ENCODE measurements at regions not wholly inside any gene's neighbourhood (a gene's known extent, or its start where the extent isn't known, plus 50 kb on each side); places are given as distances from the start of the nearest gene placed in this dataset.

GRCh38 chr5:4995014-4995413 lies 145.1 kb upstream of the ADAMTS16 start:
- no peak for DNase-seq (ENCODE audit: low read depth in 2 of 3, low spot score in 2 of 3)

DNA sequence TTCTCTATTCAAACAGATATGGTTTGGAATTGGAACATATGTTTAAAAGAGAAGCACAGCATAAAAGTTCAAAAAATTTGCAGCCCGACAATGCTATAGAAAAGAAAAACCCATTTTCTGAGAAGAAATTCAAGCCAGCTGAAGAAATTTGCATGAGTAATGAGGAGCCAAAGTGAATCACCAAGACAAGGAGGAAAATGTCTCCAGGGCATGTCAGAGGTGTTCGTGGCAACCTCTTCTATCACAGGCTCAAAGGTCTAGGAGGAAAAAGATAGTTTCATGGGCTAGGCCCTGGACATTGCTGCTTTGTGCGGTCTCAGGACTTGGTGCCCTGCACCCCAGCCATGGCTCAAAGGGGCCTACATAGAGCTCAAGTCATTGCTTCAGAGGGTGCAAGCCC lies 134.8 kb upstream of the ADAMTS16 start:
- DNase-seq (ENCODE audit: low read depth in 2 of 3, low spot score in 2 of 3): no peak

DNA sequence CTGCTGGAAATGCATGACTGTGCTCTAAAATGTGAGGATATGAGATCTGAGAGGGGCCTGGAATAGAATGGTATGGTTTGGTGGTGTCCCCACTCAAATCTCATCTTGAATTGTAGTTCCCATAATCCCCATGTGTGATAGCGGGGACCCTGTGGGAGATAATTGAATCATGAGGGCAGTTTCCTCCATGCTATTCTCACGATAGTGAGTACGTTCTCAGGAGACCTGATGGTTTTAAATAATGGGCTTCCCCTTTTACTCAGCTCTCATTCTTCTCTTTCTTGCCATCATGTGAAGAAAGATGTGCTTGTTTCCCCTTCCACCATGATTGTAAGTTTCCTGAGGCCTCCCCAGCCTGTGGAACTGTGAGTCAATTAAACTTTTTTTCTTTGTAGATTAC lies 133.6 kb upstream of the ADAMTS16 start:
- no peak for DNase-seq (ENCODE audit: low read depth in 2 of 3, low spot score in 2 of 3)

- DNase-seq (ENCODE audit: low read depth in 2 of 3, low spot score in 2 of 3): no peak
Measured at GRCh38 chr5:5009240-5009639, 130.9 kb upstream of the ADAMTS16 start.

GRCh38 chr5:5011151-5011550 lies 129.0 kb upstream of the ADAMTS16 start:
- no peak for DNase-seq (ENCODE audit: low read depth in 2 of 3, low spot score in 2 of 3)

- no peak for DNase-seq (ENCODE audit: low read depth in 2 of 3, low spot score in 2 of 3)
Measured at GRCh38 chr5:5014586-5015235, 125.4 kb upstream of the ADAMTS16 start.

DNA sequence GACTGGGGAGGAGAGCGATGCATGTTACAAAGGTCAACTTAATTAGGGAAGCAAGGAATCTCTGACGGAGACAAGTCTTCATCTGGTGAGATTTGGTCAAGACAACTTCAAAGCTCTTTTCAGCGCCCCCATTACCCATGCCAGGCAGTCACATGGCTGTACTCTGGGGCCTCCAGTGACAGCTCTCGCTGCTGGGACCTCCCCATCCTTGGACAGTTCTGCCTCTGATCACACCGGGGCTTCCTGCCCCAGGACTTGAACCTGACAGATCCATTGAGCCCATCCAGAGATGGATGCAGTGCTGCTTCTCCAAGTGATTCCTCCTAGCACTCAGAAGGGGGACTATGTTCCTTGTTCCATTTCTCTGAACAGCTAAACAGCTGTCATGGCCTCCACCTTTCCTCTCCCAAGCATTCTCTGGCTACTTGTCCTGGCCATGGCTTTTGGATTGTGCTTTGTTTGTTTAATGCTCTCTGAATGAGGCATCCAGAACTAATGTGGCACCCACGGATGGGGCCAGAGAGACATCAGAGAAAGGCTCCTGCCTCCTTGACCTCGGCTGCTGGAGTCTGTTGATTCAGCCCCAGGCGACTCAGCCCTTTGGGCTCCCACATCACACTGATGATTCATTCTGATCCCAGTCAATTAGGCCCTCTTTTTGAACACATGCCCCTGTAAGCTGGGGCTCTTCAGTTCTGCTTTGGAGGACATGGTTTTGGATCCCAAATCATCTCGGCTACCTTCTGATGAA lies 122.1 kb upstream of the ADAMTS16 start:
- DNase-seq (ENCODE audit: low read depth in 2 of 3, low spot score in 2 of 3): no peak

DNA sequence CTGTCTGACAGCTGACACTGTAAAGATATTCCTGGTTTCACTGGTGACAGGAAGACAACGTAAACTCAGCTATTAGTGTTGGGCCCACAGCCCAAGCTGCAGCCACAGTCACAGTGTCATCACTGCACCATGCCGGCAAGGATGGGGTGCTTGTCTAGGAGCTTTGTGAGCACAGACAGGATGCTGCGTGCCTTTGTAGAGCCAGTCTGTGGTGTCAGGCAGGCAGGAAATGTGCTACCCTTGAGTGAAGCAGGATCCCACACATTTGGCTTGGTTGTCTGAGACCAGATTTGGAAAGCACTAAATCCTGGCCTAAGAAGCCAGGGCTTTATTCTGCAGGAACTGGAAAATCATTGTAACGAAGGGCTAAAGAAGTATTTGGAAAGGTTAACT lies 121.6 kb upstream of the ADAMTS16 start:
- DNase-seq (ENCODE audit: low read depth in 2 of 3, low spot score in 2 of 3): no peak

- no peak for DNase-seq (ENCODE audit: low read depth in 2 of 3, low spot score in 2 of 3)
Measured at GRCh38 chr5:5021436-5021835, 118.7 kb upstream of the ADAMTS16 start.

DNA sequence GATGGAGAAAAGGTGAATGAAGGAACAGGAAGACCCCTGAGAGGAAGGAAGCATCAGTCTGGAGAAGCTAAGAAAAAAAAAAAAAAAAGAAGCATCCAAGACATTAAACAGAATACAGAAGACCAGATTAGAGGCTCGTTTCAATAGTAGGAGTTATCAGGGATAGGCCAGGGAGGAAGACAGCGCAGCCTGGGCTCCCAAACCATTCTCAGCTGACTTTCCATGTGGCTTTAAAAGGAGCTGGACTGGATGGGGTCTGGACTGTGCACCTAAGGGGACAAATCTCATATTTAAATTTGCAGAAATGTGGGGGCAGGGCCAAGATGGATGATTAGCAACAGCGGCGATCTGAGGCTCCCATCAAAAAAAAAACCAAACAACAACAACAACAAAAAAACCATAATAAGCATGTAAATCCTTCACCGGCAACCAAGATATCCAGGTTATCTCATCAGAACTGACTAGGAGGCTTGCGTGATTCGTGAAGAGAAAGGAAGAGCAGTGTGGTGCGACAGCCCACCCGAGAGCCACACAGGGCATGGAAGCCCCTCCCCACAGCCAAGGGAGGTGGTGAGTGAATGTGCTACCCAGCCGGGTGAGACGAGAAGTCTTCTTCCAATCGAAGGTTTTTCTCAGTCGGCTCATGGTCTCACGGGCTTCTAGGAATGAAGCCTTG lies 114.9 kb upstream of the ADAMTS16 start:
- no peak for DNase-seq (ENCODE audit: low read depth in 2 of 3, low spot score in 2 of 3)

DNA sequence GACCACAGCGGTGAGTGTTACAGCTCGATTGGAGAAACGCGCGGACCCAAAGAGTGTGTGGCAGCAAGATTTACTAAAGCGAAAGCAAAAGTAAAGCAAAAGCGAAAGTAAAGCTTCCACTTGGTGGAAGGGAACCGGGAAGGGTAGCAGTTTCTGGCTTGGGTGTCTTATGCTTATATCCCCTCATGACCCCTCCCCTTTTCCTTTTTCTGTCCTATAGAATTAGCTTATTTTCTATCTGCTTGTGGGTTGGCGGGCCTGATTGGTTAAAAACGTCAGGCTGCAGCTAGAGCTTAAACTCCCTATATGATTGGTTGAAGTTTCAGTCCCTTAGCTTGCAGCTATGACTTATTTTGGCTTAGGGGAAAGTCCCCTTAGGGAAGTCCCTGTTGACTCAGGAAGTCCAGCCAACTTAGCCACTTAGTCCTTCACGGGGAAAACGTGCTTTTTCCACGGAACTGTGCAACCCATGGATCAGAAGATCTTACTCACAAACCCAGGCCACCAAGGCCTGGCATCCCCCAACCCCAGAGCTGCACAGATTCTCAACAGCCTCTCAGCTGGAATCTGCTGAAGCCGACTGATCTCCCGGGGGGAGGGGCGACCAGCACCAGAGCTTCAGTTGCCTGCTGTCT lies 114.2 kb upstream of the ADAMTS16 start:
- DNase-seq (ENCODE audit: low read depth in 2 of 3, low spot score in 2 of 3): no peak

DNA sequence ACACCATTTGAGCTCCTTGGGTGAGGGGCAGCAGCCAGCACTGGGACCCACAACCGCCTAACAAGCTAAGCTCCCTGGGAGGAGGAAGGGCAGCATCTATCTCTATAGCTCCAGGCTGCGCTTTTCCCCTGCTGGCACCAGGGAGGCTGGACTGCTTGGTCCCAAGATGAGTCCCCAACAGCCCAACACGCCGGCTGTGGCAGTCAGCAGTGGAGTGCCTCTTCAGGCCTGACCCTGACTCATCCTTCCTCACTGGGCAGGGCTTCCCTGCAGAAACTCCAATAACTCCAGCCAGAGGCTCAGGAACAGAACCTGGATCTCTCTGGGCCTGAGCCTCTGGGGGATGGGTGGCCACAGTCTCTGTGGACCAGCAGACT lies 113.7 kb upstream of the ADAMTS16 start:
- no peak for DNase-seq (ENCODE audit: low read depth in 2 of 3, low spot score in 2 of 3)

GRCh38 chr5:5031665-5032064 lies 108.5 kb upstream of the ADAMTS16 start:
- no peak for DNase-seq (ENCODE audit: low read depth in 2 of 3, low spot score in 2 of 3)

- no peak for DNase-seq (ENCODE audit: low read depth in 2 of 3, low spot score in 2 of 3)
Measured at GRCh38 chr5:5037674-5038073, 102.5 kb upstream of the ADAMTS16 start.

- DNase-seq (ENCODE audit: low read depth in 2 of 3, low spot score in 2 of 3): no peak
Measured at GRCh38 chr5:5039918-5040317, 100.2 kb upstream of the ADAMTS16 start.

DNA sequence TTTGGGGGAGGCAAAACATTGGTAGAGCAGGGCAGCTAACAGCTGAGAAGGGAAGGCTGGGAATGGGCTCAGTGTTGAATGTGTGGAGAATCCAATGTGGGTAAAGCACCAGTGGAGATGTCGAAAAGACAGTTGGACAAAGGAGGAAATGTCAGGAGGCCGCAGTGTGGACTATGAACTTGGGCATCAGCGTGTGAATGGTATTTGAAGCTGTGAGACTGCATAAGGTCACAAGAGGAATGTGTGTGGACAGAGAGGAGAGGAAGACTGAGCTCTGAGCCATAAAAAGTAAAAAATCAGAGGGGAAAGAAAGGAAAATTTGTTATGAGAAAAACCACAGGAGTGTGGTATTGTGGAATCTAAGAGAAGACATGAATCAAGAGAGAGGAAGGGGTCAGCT lies 99.4 kb upstream of the ADAMTS16 start:
- no peak for DNase-seq (ENCODE audit: low read depth in 2 of 3, low spot score in 2 of 3)

GRCh38 chr5:5042806-5043205 lies 97.3 kb upstream of the ADAMTS16 start:
- no peak for DNase-seq (ENCODE audit: low read depth in 2 of 3, low spot score in 2 of 3)

DNA sequence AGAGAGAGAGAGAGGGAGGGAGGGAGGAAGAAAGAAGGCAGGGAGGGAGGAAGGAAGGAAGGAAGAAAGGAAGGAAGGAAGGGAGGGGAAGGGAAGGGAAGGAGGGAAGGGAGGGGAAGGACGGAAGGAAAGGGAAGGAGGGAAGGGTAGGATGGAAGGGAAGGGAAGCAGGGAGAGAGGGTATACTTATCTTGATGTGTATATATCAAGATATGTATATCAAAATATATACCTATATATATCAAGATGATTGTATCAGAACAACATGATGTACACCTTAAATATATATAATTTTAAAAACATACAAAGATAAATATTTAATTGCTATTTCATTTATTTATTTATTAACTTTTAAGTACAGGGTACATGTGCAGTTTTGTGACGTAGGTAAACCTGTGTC lies 96.8 kb upstream of the ADAMTS16 start:
- DNase-seq (ENCODE audit: low read depth in 2 of 3, low spot score in 2 of 3): no peak

DNA sequence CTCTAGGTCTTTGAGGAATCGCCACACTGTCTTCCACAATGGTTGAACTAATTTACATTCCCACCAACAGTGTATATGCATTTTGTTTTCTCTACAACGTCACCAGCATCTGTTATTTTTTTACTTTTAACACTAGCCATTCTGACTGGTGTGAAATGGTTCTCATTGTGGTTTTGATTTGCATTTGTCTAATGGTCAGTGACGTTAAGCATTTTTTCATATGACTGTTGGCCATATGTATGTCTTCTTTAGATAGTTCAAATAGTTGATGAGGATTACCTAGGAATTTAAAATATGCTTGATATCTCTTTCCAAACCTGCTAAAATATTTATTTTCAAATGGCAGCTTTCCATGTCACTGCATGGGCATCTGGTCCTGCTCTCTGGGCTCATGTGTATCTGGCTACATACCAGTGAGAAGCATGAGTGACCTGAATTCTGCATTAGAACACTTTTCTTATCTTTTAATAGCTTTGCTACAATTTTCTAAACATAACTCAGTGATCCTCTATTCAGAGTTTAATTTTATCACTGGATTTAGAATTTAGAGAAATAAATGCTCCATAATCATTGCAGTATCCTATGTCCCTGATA lies 95.8 kb upstream of the ADAMTS16 start:
- no peak for DNase-seq (ENCODE audit: low read depth in 2 of 3, low spot score in 2 of 3)

DNA sequence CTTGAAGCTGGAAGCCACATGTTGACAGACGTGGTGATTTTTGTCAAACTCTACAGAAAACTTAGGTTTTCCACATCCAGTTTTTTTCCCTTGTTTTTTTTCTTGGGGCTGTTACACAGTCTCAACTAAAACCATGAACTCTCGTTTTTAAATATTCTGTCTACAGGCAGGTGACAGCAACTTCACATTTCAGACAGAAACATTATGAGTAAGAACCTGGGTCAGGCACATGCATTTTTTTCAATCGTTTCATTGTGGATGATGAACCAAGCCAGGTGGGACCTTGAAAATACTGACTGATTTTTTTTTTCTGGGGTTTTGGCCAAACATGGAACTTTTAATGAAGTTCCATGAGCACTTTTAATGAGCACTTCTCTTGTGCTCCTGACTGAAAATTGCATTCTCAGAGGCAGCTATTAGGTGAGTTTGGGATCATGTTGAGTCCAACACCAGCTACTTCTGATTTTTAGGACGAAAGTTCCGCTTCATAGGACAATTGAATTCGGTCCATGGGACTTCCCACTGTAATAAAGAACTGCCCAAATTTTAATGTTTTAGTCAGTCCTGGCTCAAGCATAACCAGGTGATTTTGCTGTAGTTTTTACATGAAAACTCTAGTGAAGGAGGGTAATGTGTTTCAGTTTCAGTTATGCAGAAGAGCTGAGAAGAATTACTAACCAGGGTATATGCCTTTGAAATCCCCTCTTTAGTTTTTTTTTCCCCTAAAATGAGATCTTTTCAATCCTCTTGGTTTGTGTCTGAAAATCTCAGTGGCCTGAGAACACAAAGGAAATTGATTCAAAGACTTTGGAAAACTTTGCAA lies 93.2 kb upstream of the ADAMTS16 start:
- no peak for DNase-seq (ENCODE audit: low read depth in 2 of 3, low spot score in 2 of 3)

All from hematopoietic multipotent progenitor cell (in vitro differentiated cells).